G401 (cell line): ENCODE measurements at regions not wholly inside any gene's neighbourhood (a gene's known extent, or its start where the extent isn't known, plus 50 kb on each side); places are given as distances from the start of the nearest gene placed in this dataset.

Experiments
- DNase-seq: peaks from one replicate; pipeline ENCODE4 v3.0.0-alpha.2; 2015; ENCODE audit warnings: low spot score
- in situ Hi-C: cut with HindIII; loops from 2 replicates; pipeline ENCODE4 v1.10.0; 2016; ENCODE audit warnings: low sequenced_read_pairs, mixed read lengths

GRCh38 chr10:7479861-7480598 lies 69.2 kb upstream of the SFMBT2 start:
- DNase-seq = no peak
- in situ Hi-C loops = no loop called here

GRCh38 chr10:7478727-7479457 lies 68.1 kb upstream of the SFMBT2 start:
- in situ Hi-C loops = no loop called here
- no peak for DNase-seq

GRCh38 chr10:7477538-7478334 lies 66.9 kb upstream of the SFMBT2 start:
- in situ Hi-C loops = no loop called here
- no peak for DNase-seq

- no peak for DNase-seq
- in situ Hi-C loops = no loop called here
These were observed 65.1 kb upstream of the SFMBT2 start for GRCh38 chr10:7475939-7476338.

- in situ Hi-C loops = no loop called here
- DNase-seq = peak; percentile 25
These were observed 64.4 kb upstream of the SFMBT2 start for GRCh38 chr10:7475046-7475911.

DNA sequence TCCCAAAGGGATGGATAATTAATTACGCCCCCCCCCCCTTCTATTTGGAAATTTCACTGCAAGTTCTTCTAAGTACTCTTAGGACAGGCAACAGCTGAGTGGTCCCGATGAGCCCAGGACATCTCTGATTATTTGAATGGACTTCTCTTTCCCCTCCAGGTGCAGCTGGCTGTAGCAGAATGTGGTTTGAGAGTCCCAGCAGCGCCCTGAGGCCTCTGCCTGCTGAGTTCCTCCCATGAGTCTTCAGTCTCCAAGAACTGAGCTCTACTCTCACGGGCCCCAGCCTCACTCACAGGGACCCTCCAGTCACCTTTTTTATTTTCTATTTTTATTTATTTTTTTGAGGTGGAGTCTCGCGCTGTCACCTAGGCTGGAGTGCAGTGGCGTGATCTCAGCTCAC lies 63.6 kb upstream of the SFMBT2 start:
- in situ Hi-C loops = no loop called here
- no peak for DNase-seq

DNA sequence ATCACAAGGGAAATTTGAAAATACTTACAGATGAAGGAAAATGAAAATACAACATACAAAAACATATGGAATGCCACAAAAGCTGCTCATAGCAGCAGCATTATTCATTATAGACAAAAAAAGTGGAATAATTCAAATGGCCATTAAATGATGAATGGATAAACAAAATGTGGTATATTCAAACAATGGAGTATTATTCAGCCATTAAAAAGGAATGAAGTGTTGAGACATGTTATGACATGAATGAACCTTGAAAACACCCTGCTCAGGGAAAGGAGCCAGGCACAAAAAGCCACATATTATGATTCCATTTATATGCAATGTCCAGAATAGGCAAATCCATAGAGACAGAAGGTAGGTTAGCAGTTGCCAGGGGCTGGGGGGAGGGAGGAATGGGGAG lies 62.6 kb upstream of the SFMBT2 start:
- in situ Hi-C loops = no loop called here
- DNase-seq = no peak

DNA sequence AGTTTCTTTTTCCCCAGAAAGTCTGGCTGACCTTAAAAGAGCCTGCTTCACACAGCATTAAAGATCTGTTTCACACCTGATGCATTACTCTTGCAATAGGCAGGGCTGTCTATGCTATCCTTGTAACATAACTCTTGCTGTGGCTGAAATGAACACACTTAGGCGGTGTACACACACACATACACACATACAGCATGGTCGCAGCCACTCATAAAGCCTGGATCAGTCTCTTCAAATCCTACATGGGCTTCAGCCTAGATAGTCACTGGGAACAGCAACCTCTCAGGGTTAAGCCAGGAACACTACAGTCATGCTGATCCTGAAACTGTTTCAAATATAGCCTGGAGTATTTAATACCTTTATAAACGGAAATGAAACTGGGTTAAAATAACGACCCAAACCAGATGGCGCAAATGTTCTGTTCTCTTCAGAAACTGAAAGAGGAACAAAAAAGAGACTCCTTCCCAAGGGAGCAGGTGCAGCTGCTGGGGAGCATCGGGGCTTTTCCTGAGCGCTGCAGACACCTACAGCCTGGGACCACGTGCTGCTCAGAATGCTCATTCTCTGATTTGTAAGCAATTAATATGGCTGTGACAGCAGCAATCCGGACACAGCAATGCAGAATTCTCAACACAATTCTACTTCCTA lies 61.0 kb upstream of the SFMBT2 start:
- in situ Hi-C loops = no loop called here
- DNase-seq = peak; percentile 8

DNA sequence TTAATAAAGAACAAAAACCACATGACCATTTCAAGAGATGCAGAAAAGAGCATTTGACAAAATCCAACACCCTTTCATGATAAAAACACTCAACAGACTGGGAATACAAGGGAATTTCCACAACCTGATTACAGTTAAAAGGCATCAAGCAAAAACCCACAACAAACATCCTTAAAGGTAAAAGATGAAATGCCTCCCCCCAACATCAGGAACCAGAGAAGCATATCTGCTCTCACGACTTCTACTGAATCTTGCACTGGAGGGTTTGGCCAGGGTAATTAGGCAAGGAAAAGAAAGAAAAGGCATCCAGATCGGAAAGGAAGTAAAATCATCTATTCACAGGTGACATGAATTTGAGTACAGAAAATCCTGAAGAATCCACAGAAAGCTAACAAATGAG lies 59.5 kb upstream of the SFMBT2 start:
- in situ Hi-C loops = no loop called here
- DNase-seq = no peak

DNA sequence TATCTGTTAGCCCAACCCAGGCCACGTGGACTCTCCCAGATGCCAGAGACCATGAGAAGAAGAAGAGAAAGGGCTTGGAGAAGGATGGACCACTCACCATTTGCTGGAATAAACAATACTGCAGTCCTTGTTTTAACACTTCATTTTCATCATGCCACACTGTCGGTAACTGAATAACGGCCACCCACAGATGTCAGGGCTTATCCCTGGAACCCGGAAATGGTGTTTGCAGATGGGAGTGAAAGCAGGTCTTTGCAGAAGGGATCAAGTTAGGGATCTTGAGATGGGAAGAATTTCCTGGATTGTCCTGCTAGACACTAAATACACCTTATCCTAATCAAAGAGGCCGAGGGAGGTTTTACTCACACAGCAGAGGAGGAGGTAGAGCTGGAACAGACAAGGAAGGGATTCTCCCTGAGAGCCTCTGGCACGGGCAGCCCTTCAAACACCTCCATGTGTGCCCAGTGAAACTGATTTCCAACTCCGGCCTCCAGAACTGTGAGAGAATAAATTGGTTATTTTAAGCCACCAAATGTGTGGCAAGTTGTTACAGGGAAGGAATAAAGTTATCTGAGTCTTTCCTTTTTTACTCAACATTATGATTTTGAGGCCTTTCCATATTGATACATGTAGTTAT lies 56.3 kb upstream of the SFMBT2 start:
- no peak for DNase-seq
- in situ Hi-C loops = no loop called here

DNA sequence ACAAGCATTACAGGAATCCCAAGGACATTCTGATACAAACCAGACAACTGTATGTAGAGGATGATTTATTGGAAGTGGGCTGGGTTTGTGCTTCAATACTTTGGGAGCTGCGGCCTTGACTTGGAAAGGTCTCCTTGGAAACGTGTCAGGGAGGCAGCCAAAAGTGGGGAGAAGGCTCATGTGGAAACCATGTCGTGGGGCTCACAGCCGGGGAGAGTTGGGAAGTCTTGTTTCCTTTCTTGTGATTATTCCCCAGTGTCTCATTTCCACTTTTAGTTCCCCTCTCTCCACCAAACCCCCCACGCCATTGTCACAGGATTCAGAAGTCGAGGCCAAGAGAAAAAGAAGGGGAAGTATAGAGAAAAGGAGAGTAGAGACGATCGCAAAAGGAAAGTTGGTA lies 53.9 kb upstream of the SFMBT2 start:
- in situ Hi-C loops = no loop called here
- no peak for DNase-seq
